Right ventricle myocardium inferior (tissue), 1 donor: ENCODE measurements at regions not wholly inside any gene's neighbourhood (a gene's known extent, or its start where the extent isn't known, plus 50 kb on each side); places are given as distances from the start of the nearest gene placed in this dataset.
"Not testable (repeated sequence)": the region's sequence is repeated elsewhere in the genome, so short reads cannot be mapped to it uniquely, and the experiment has no call there.

ENCODE experiments used
- ATAC-seq: fragments of 200-7000 bp; cut with Tn5 transposase; one replicate; pipeline ENCODE4 v1.9.1; 2020; ENCODE audit warnings: mild to moderate bottlenecking, moderate library complexity
- DNase-seq: peaks from one replicate; pipeline ENCODE4 v3.0.0; 2021; ENCODE audit errors: missing footprints
- intact Hi-C: fragments of 100-400 bp; cut with DNase I; formaldehyde crosslinking; loops from one replicate; pipeline ENCODE4 v1.11.0; 2022
- donor health status: DM: no; HTN: yes; CAD: no; lungs with severe emphysema.

DNA sequence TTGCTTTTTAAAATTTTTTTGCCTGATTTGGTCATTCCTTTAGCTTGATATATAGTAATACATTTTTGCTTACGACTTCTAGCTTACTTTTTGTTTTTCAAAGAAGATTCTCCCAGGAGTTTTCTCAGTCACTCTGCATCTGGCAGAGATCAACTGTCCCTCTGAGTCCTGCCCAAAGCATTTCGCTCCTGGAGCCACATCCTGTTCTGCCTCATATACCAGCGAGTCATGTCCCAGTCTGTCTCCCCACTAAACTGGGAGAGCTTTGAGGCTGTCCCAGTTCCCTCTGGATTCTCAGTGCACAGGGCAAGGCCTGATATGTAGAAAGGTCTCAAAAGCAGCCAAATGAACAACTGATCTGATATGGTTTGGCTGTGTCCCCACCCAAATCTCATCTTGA, 326.3 kb downstream of the ARRDC4 start:
- DNase-seq, result no peak
- intact Hi-C loops, result loop anchor here (10.0 kb wide), 1 partner anchor 62 kb away; no protein-coding TSS in a partner anchor

DNA sequence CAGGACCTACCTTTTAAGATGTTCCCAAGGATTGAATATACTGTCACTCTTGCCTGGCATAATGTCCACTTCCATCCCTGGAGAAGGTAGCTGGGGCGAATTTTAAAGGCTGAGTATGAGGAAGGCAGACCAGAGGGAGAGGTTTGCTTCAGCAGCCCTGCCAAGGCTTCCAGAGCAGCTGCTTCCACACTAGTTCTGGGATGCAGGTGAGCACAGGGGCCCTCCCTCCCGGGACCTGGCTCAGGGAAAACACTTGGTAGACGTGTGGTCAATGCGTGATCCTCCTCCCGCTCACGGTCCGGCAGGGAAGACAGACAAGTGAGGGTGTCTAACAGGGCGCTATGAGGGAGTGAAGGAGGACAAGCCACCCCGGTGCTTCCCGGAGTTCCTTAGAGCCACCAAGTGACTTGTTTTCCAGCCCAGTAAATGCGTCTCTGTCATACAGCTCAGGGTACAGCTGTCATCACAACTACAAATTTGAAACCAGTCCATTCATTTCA, 327.6 kb downstream of the ARRDC4 start:
- ATAC-seq, result no peak
- intact Hi-C loops, result loop anchor here (10.0 kb wide), 1 partner anchor 63 kb away; no protein-coding TSS in a partner anchor
- DNase-seq, result no peak

More for the DNA sequence above, 326.3 kb downstream of the ARRDC4 start:
- ATAC-seq, result no peak

DNA sequence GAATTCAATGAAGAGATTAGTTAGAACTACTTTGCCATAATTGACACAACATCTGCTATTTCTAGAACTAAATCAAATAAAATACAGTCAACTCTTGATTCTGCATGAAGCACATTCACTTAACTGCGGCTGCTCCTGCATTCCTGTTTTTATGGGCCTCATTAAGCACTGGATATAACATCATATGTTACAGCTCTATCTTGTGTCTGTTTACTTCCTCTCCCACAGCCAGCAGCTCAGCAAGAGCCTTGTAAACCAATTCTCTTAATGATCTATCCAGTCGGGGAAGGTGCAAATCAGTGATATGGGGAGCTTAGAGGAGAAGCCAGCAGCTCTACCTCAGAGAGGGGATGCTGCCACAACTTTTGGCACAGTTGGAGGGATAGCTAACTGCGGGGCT, 329.2 kb downstream of the ARRDC4 start:
- DNase-seq, result no peak
- intact Hi-C loops, result loop anchor here (10.0 kb wide), 2 partner anchors 65 to 385 kb away; no protein-coding TSS in a partner anchor
- ATAC-seq, result no peak

DNA sequence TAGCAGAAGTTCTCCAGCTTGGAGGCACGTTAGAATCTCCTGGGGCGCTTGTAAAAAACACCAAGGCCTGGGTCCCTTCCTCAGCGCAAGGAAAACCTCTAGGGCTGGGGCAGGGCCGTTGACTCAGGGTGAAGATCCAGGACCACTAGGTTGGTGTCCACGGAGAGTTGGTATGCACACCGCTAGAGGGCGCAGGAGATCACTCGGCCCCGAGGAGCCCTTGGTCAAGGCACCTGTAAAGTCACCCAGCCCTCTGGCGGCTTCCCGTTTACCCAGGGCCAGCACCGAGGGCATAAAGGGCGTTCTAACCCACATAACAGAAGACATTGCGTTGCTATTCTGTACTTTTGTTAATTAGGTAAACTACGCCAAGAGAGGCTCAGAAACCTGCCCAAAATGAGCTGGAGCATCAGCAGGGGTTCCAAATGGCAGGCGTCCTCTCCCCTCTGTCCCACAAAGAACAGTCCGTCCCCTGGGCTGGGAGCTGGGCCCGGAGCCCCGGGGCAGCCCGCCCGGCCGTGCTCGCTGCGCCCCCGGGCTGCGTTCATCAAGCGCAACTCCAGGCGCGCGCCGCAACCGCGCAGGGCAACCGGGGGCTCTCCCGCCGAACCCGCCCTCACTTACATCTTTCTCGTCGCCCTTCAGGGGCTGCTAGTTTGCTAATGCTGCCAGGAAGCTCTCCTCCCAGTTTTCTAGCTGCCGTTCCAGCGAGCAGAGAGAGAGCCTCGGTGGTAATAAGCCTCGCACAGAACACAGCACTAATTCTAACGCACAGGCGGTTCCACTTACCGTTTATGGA, 332.1 kb downstream of the ARRDC4 start:
- no peak for DNase-seq
- ATAC-seq, result no peak
- intact Hi-C loops, result loop anchor here (10.0 kb wide), 1 partner anchor 388 kb away; no protein-coding TSS in a partner anchor

DNA sequence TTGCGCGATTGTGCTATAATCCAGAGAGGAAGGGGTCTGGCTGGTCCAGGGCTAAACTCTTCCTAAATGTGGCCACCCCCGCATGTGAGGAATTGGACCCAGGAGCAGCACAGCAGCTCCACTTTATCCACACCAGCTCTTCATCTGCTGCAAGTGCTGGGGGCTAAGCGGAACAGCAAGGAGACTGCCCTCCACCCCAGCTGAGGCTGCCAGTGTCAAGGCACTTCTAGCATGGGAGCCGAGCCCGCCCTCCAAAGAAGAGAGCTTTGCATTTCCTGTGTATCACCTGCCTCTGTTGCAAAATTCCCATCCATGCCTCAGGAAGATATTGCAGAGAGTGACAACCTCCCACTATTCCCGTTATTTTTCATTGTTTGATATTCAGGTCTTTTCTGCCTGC, 333.6 kb downstream of the ARRDC4 start:
- DNase-seq, result no peak
- intact Hi-C loops, result loop anchor here (10.0 kb wide), 1 partner anchor 389 kb away; no protein-coding TSS in a partner anchor

DNA sequence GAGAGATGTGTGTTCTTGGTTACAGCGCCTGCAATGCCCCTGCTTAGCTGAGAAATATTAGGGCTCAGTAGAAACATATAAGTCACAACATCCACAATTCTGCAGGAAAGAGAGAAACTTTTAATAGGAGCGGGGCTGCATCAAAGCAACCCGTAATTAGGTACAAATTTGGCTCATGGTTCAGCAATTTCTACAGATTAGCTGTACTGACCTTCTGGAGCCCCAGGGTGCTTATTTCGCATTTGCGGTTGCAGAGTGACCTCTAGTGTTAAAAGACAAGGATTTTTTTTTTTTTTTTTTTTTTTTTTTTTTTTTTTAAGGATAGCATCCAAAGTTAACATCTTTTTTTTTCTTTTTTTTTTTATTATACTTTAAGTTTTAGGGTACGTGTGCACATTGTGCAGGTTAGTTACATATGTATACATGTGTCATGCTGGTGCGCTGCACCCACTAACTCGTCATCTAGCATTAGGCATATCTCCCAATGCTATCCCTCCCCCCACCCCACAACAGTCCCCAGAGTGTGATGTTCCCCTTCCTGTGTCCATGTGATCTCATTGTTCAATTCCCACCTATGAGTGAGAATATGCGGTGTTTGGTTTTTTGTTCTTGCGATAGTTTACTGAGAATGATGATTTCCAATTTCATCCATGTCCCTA, 334.7 kb downstream of the ARRDC4 start:
- intact Hi-C loops, result loop anchor here (10.0 kb wide), 1 partner anchor 390 kb away; no protein-coding TSS in a partner anchor
- ATAC-seq, DNase-seq: not testable (repeated sequence)

More for the DNA sequence above, 333.6 kb downstream of the ARRDC4 start:
- no peak for ATAC-seq

DNA sequence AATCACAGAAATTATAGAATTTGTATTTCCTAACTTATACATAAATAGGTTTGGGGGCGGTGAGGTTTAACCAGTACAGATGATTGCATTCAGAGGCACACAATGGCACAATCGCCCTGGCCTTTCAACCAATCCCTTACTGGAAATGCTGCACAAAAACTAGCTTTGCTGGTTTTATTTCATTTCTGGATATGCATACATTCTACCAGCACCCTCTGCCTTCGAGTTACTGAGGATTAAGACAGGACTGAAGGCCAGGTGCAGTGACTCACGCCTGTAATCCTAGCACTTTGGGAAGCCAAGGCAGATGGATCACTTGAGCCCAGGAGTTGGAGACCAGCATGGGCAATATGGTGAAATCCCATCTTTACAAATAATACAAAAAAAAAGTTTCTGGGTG, 336.1 kb downstream of the ARRDC4 start:
- ATAC-seq (no peak), DNase-seq (no peak)
- intact Hi-C loops, result loop anchor here (10.0 kb wide), 1 partner anchor 392 kb away; no protein-coding TSS in a partner anchor

DNA sequence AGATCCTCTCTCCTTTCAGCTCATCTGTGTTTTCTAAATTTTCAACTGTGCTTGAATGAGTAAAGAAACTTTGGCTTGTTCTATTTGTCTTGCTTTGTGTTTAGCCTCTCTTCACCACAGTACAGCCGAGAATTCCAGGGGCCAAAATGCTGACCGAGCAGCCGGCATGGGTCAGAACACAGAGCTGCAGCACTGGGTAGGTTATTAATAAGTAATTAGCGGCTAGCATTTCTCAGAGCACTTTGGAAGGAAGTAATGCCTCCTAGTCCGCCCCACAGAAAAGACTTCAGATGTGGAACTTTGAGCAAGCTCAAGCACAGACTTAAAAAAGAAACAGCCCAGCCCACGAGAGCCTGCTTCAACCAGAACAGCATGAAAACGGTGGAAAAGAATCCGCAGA, 343.9 kb downstream of the ARRDC4 start:
- no peak for DNase-seq
- intact Hi-C loops, result no loop called here
- no peak for ATAC-seq

DNA sequence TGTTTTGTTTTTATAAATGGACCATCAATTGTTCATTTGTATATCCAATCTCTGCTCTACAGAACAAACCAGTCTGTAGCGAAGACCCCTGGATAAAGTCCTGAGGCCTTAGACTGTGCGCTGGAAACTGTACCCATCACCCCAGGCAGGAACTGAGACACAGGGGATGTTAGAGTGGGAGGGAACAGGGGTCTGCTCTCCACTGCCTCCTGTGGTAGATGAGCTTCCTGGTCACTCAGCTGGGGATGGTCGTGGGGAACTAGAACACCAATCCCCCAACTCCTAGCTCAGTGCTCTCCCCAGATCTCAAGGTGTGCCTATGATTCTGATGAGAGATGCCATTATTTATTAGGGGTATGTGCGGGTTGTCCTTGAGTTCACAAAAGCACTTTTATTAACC, 340.2 kb upstream of the IGF1R start:
- ATAC-seq, result no peak
- intact Hi-C loops, result no loop called here
- DNase-seq, result no peak

DNA sequence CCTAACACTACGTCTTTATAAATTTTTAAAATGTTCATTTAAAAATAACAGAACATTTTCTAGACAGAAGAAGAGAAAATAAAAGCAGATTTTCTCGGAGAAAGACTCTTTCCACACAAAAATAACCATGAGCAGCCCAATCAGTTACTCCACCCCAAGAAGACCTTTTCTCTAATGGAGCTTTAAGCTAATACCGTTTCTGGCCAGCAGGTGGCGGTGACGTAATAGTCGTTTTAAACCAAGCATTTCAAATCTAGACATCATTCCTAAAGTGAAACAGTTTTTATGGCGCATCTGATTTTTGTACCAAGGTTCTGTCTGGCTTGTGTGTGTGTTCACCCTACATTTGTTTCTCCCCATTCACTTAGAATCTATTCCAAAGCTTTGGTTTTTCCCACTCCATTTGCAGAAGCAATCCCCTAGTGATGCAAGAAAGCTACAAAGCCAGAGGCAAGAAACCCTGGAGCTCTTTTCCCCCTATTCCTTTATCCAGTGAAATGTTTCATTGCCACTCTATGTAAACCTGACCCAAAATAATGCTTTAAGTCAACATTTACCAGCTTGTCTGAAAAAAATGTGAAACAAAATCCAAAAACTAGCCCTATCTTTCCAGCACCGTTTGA, 336.7 kb upstream of the IGF1R start:
- intact Hi-C loops, result loop anchor here (1.0 kb wide), 1 partner anchor 110 kb away; no protein-coding TSS in a partner anchor
- DNase-seq (peak; percentile 74), ATAC-seq (no peak)

DNA sequence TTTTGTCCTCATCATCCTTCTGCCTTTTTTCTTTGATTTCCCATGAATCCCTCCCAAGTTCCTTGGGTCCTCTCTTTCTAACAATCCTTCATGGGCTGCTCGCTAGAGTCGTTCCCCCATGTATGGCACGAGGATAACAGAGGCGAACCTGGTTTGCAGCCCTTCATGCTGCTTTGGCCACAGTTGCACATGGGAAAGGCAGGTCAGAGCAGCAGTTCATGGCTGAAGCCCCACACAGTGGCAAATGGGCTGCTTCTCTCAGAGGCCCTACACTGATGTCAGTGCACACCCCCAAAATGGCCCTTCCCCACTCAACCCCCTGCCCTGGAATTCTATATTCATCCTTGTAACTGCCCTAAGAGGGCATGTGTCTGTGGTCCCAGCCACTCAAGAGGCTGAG, 335.4 kb upstream of the IGF1R start:
- intact Hi-C loops, result no loop called here
- ATAC-seq, result no peak

DNA sequence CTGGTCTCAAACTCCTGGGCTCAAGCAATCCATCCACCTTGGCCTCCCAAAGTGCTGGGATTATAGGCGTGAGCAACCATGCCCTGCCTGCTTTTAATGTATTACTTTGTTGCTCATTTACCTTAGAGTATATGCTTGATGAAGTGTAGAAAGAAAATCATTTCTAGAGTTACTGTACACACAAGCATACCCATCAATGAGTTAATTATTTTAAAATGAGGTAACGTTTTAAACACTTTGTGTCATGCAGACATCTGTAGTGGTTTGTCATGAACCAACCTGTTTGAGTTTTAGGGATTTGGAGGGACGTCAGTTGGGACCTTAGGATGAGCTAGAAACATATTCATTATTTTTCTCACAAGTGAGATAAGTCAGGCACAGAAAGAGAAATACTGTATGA, 332.4 kb upstream of the IGF1R start:
- DNase-seq (no peak), ATAC-seq (no peak)
- intact Hi-C loops, result no loop called here

More for the DNA sequence above, 335.4 kb upstream of the IGF1R start:
- no peak for DNase-seq

DNA sequence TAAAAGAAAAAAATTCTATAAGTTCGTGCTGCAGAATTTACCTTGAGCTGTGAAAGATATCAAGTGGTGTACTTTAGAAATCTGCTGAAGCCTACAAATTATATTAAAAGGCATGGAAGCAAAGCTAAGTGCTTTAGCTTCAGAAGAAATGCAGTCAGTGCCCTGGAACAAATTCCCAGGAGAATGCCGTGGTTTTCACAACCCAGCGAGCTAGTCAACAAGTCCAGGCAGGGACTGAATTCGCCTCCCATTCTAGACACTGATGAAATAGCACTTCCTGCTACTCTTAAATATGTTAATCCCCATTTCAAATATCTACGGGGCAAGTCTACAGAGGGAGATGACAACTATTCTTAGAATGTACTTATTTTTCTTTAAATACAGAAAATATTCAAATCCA, 326.4 kb upstream of the IGF1R start:
- ATAC-seq (no peak), DNase-seq (no peak)
- intact Hi-C loops, result no loop called here

DNA sequence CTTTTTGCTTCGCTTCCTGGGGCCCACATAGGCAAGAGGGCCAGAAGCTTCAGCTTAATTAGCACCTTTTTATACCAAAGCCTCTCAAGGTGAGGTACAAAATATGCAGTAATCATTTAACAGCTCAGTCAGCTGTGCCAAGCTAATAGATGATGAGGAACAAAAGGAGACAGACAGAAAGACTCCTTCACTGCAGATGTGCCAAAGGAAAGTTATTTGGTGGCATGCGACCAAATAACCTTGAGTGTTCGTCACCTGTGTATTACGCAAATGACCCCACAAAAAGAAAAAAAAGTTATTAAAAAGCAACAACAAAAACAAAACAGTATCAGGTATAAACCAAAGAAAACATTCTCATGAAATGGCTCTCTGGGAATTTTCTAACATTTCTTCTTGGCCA, 325.8 kb upstream of the IGF1R start:
- DNase-seq (no peak), ATAC-seq (no peak)
- intact Hi-C loops, result no loop called here

DNA sequence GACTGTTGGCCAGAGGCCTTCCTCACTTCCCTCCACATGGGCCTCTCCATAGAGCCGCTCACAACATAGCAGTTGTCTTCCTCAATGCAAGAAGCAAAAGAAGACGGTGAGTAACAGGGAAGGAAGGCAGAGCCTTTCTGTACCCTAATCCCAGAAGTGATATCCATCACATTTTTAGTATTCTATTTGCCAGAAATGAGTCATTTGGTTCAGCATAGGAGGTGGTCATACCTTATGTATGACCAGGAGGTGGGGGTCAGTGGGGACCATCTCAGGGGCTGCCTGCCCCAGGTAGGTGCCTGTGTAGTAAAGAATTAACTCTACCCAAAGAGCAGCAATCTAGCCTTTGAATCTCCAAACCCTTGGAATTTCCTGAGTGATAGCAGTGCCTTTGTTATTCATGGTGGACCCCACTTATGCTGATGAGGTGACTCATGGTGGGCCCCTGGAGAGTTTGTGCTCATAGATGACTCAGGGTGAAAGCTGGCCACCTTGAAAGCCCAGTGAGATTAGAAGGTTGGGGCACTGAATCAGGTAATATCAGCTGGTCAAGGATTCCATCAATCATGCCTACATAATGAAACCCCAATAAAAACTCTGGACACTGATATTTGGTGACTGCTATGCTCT, 323.9 kb upstream of the IGF1R start:
- no peak for DNase-seq
- ATAC-seq, result no peak
- intact Hi-C loops, result no loop called here

DNA sequence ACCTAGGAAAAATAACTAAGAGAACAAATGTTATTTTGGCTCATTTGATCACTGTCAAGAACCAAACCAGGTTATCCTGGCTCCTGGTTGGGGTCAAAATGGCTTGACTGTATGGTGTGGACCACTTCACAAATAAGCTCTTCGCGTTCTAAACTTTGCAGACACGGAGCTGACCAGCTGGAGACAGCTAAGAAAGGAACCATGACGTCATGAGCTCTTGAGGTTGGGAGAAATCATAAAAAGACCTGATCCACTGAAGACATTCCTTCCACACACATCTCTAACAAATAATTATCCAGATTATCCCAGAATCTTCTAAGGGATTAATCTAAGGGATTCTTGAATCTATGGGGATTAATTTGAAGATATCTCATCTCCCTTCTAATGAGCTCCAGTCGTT, 321.5 kb upstream of the IGF1R start:
- ATAC-seq (no peak), DNase-seq (no peak)
- intact Hi-C loops, result no loop called here

DNA sequence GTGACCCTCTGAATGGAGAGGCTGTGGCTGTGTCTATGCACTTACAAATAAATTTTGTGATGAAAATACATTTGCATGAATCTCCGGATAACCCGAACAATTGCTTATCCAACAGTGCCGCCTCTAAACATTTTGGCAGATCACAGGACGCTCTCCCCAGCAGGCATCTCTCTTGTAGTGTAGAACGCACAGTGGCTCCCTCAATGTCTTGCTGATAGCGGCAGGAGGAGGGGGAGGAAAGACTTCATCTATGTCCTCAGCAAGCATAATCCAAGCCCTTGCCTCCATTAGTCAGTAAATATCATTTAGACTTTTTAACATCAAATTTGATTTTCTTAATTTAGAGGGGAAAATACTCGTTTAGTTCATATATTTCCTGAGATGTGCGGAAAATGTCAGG, 318.1 kb upstream of the IGF1R start:
- ATAC-seq (no peak), DNase-seq (no peak)
- intact Hi-C loops, result no loop called here

DNA sequence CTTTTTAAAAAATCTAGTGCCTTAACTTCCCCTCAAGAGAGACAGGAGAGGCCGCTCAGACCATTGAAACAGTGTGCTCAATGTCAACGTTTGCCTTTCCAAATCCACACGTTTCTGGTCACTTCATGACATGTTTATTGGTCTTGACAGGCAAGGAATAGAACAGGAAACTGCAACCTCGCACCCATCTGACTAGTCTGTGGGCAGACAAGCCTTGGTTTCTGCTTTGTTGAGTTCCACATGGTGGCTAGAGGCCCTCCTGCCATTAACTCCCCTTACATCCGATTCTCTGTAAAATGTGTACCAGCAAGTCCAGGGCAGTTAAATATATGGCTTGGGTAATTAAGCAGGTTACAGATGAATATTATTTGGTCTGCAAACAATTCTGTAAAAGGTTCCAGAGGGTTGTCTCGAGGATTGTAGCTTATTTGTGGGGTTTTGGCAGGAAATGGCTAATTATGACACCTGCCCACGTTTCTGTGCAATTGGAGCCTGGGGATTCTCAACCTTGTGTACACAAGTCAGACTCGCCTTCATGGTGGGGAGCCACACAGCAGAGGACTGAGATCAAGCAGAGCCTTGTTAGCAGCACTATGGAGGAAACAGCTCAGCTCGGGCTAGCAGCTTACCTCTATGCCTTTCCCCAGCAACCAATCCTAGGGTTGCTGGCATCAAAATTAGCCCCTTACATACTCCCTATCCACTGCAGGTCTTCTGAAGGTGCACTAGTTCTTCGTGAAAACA, 317.5 kb upstream of the IGF1R start:
- intact Hi-C loops, result no loop called here
- ATAC-seq (no peak), DNase-seq (no peak)
